SIG-M5 treated with dmso at 0.1 percent for 504 hours (cell line): ENCODE measurements at regions not wholly inside any gene's neighbourhood (a gene's known extent, or its start where the extent isn't known, plus 50 kb on each side); places are given as distances from the start of the nearest gene placed in this dataset.
"Not testable (repeated sequence)": the region's sequence is repeated elsewhere in the genome, so short reads cannot be mapped to it uniquely, and the experiment has no call there.

Experiments used
- DNase-seq: peaks from one replicate; lab custom pipeline; 2025; ENCODE audit not compliant: unreplicated experiment; lab: John Stamatoyannopoulos, UW

- DNase-seq = no peak
Observed at GRCh38 chr10:126722726-126723125, 52.2 kb upstream of the C10orf90 start.

- DNase-seq = no peak
Observed at GRCh38 chr10:126723226-126723625, 52.7 kb upstream of the C10orf90 start.

- no peak for DNase-seq
Observed at GRCh38 chr10:126729314-126729870, 58.9 kb upstream of the C10orf90 start.

- DNase-seq = no peak
Observed at GRCh38 chr10:126730856-126731609, 60.5 kb upstream of the C10orf90 start.

- no peak for DNase-seq
Observed at GRCh38 chr10:126731610-126731990, 61.1 kb upstream of the C10orf90 start.

- no peak for DNase-seq
Observed at GRCh38 chr10:126732308-126732707, 61.8 kb upstream of the C10orf90 start.

- no peak for DNase-seq
Observed at GRCh38 chr10:126732868-126733267, 62.4 kb upstream of the C10orf90 start.

- no peak for DNase-seq
Observed at GRCh38 chr10:126734015-126734414, 63.5 kb upstream of the C10orf90 start.

- DNase-seq = no peak
Observed at GRCh38 chr10:126734967-126735366, 64.5 kb upstream of the C10orf90 start.

- no peak for DNase-seq
Observed at GRCh38 chr10:126736142-126736541, 65.6 kb upstream of the C10orf90 start.

GRCh38 chr10:126736727-126737126 lies 66.2 kb upstream of the C10orf90 start:
- no peak for DNase-seq

- DNase-seq = no peak
Observed at GRCh38 chr10:126738001-126738400, 67.5 kb upstream of the C10orf90 start.

GRCh38 chr10:126744571-126744970 lies 74.1 kb upstream of the C10orf90 start:
- no peak for DNase-seq

GRCh38 chr10:126749015-126749655 lies 78.6 kb upstream of the C10orf90 start:
- peak; percentile 28 for DNase-seq

GRCh38 chr10:126754966-126755365 lies 84.5 kb upstream of the C10orf90 start:
- DNase-seq = no peak

GRCh38 chr10:126758867-126759266 lies 88.4 kb upstream of the C10orf90 start:
- DNase-seq = no peak

GRCh38 chr10:126759531-126759930 lies 89.0 kb upstream of the C10orf90 start:
- no peak for DNase-seq

GRCh38 chr10:126766646-126767045 lies 96.2 kb upstream of the C10orf90 start:
- not testable (repeated sequence) for DNase-seq

GRCh38 chr10:126770809-126771208 lies 100.3 kb upstream of the C10orf90 start:
- no peak for DNase-seq

- no peak for DNase-seq
Observed at GRCh38 chr10:126776168-126776567, 105.7 kb upstream of the C10orf90 start.

GRCh38 chr10:126777714-126778113 lies 107.2 kb upstream of the C10orf90 start:
- DNase-seq = no peak

- DNase-seq = no peak
Observed at GRCh38 chr10:126781450-126782216, 111.1 kb upstream of the C10orf90 start.
